Trophoblast cell (in vitro differentiated cells and primary cell): ENCODE measurements at regions not wholly inside any gene's neighbourhood (a gene's known extent, or its start where the extent isn't known, plus 50 kb on each side); places are given as distances from the start of the nearest gene placed in this dataset.
A peak's percentile ranks its signal among the peaks of the same experiment; 100 is the strongest.

Source experiments
- DNase-seq, 2 donors: peaks; one replicate each; pipeline ENCODE4 v3.0.0-alpha.2; 2016
- H2AFZ ChIP-seq: 2 replicates; pipeline ENCODE4 v1.6.1; 2013; ENCODE audit warnings: low read length, moderate library complexity, mild to moderate bottlenecking; ENCODE audit not compliant: insufficient read depth, poor library complexity
- H2AK5ac ChIP-seq: 2 replicates; pipeline ENCODE4 v1.6.1; 2013; ENCODE audit warnings: mild to moderate bottlenecking, low read length
- H2BK120ac ChIP-seq: 2 replicates; pipeline ENCODE4 v1.6.1; 2013; ENCODE audit warnings: low read length, mild to moderate bottlenecking, moderate library complexity; ENCODE audit not compliant: insufficient read depth, poor library complexity
- H2BK12ac ChIP-seq: 2 replicates; pipeline ENCODE4 v1.6.1; 2013; ENCODE audit warnings: mild to moderate bottlenecking, low read length, moderate library complexity
- H2BK5ac ChIP-seq: 2 replicates; pipeline ENCODE4 v1.6.1; 2013; ENCODE audit warnings: low read length, low read depth, moderate library complexity, mild to moderate bottlenecking; ENCODE audit not compliant: poor library complexity
- H3K14ac ChIP-seq: 2 replicates; pipeline ENCODE4 v1.6.1; 2013; ENCODE audit warnings: mild to moderate bottlenecking, low read length
- H3K18ac ChIP-seq: 2 replicates; pipeline ENCODE4 v1.6.1; 2013; ENCODE audit warnings: mild to moderate bottlenecking, low read length
- H3K23ac ChIP-seq: 2 replicates; pipeline ENCODE4 v1.6.1; 2013; ENCODE audit warnings: low read length
- H3K27ac ChIP-seq: 2 replicates; pipeline ENCODE4 v1.5.1; 2013; ENCODE audit warnings: low read depth, mild to moderate bottlenecking, inconsistent platforms, low read length, moderate library complexity
- H3K27me3 ChIP-seq: 2 replicates; pipeline ENCODE4 v1.6.1; 2013; ENCODE audit warnings: inconsistent platforms, mild to moderate bottlenecking, low read length, moderate library complexity; ENCODE audit not compliant: insufficient read depth
- H3K36me3 ChIP-seq, 2 experiments: 1 replicate in 1 of 2; 2 replicates in 1 of 2; pipeline ENCODE4 v1.6.1; 2013; ENCODE audit warnings: low read length in 2 of 2, mild to moderate bottlenecking in 2 of 2, moderate library complexity in 1 of 2; ENCODE audit not compliant: insufficient read depth in 2 of 2, control insufficient read depth in 1 of 2
- H3K4ac ChIP-seq: 2 replicates; pipeline ENCODE4 v1.6.1; 2013; ENCODE audit warnings: low read depth, mild to moderate bottlenecking, low read length, moderate library complexity
- H3K4me1 ChIP-seq, 2 experiments: 1 replicate in 1 of 2; 2 replicates in 1 of 2; pipeline ENCODE4 v1.6.1; 2013; ENCODE audit warnings: low read length in 2 of 2, mild to moderate bottlenecking in 2 of 2, moderate library complexity in 1 of 2; ENCODE audit not compliant: insufficient read depth in 2 of 2, control insufficient read depth in 1 of 2
- H3K4me2 ChIP-seq: 2 replicates; pipeline ENCODE4 v1.6.1; 2013; ENCODE audit warnings: inconsistent platforms, mild to moderate bottlenecking, low read length, moderate library complexity
- H3K4me3 ChIP-seq: 2 replicates; pipeline ENCODE4 v1.5.1; 2013; ENCODE audit warnings: mild to moderate bottlenecking, low read depth, low read length, inconsistent platforms
- H3K79me1 ChIP-seq: one replicate; pipeline ENCODE4 v1.6.1; 2013; ENCODE audit warnings: low read length
- H3K79me2 ChIP-seq: 2 replicates; pipeline ENCODE4 v1.6.1; 2013; ENCODE audit warnings: low read length, mild to moderate bottlenecking; ENCODE audit not compliant: control insufficient read depth, insufficient read depth, poor library complexity
- H3K9ac ChIP-seq: 2 replicates; pipeline ENCODE4 v1.6.1; 2013; ENCODE audit warnings: mild to moderate bottlenecking, low read length
- H3K9me3 ChIP-seq: 2 replicates; pipeline ENCODE4 v1.6.1; 2013; ENCODE audit warnings: low read depth, mild to moderate bottlenecking, control low read depth, inconsistent platforms, low read length; ENCODE audit not compliant: insufficient read depth
- H4K12ac ChIP-seq: 2 replicates; pipeline ENCODE4 v1.6.1; 2013; ENCODE audit warnings: low read depth, mild to moderate bottlenecking, low read length, moderate library complexity
- H4K8ac ChIP-seq: 2 replicates; pipeline ENCODE4 v1.6.1; 2013; ENCODE audit warnings: low read depth, mild to moderate bottlenecking, low read length, moderate library complexity
- H4K91ac ChIP-seq: one replicate; pipeline ENCODE4 v1.6.1; 2013; ENCODE audit warnings: low read depth, mild to moderate bottlenecking, low read length, moderate library complexity
- WGBS: extraction: QIAGEN DNeasy Blood & Tissue Kit; methylation state at CpG from one replicate; pipeline ENCODE4 v1.1.7; 2013; ENCODE audit warnings: missing lambda C conversion rate; ENCODE audit not compliant: insufficient read length, insufficient coverage; ENCODE audit errors: extremely low coverage; 5-methylcytosine and 5-hydroxymethylcytosine counted together

DNA sequence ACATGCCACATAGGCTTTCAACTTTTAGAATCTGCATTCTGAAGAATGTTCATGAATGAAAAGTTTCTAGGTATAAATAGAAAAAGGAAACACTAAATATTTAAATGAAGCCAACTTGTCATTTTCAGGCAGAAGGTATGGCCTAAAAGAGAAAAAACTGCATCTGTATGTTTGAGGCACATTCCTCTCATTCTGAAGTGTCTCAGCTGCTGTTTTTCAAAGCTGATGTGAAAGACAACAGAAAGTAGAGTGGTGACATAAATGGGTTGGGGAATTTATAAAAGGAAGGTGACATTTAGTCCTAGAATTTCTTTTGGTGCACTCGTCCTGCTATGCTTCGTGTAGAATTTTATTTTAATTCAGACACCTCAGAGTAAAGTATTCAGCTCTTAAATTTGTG, 539.6 kb upstream of the SLITRK5 start:
- Histone ChIP-seq H3K79me1 (no peaks in the 10 kb centered on the region), H2BK12ac (no peak overlapping the region), H4K91ac (no peak overlapping the region), H2BK5ac (no peak overlapping the region), H3K9ac (no peak overlapping the region), H3K4me3 (no peak overlapping the region), H2AK5ac (no peak overlapping the region), H3K23ac (no peak overlapping the region), H3K36me3 (no peaks in the 10 kb centered on the region), H4K12ac (no peak overlapping the region), H3K27ac (no peak overlapping the region), H2AFZ (no peak overlapping the region), H3K4me1 (peaks cover 0 to 2% of the 10 kb centered on the region in 2 experiments), H3K14ac (no peak overlapping the region), H3K79me2 (no peaks in the 10 kb centered on the region), H3K9me3 (no peaks in the 10 kb centered on the region), H3K4me2 (no peak overlapping the region), H4K8ac (no peak overlapping the region), H3K27me3 (no peaks in the 10 kb centered on the region), H2BK120ac (no peak overlapping the region), H3K4ac (no peak overlapping the region), H3K18ac (no peak overlapping the region)
- peak in 1 of 2 donors; percentile 8 for DNase-seq
- WGBS = no CpG with 5 or more reads among the region's 2 CpGs

DNA sequence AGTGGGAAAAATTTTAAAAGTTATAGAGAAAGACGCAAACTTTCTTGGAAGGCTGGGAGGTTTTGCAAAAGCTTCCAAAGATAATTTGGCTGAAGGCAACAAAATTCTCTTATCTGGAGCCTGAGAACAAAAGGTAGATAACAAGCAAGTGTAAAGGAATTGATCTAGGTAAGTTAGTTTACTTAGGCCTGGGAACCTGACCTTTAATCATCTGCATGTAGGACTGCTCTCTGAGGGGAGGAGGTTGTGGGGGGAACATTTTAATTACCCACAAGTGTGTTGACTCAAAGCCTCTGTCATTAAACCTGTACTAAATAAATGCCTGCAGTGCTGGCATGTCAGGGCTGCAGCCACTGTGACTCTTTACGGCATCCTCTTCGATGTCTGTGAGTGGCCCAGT, 532.3 kb upstream of the SLITRK5 start:
- H4K12ac ChIP-seq = no peak overlapping the region
- H4K91ac ChIP-seq = no peak overlapping the region
- no peak overlapping the region for H2AFZ ChIP-seq
- no peak overlapping the region for H3K27ac ChIP-seq
- H3K23ac ChIP-seq = no peak overlapping the region
- no peaks in the 10 kb centered on the region for H3K36me3 ChIP-seq
- no peak overlapping the region for H2BK12ac ChIP-seq
- H3K27me3 ChIP-seq = no peaks in the 10 kb centered on the region
- no peaks in the 10 kb centered on the region for H3K4me1 ChIP-seq
- no peak overlapping the region for H2BK5ac ChIP-seq
- no peak overlapping the region for H3K4me2 ChIP-seq
- no peak overlapping the region for H2AK5ac ChIP-seq
- no peak overlapping the region for H2BK120ac ChIP-seq
- no peak for DNase-seq
- no peak overlapping the region for H4K8ac ChIP-seq
- H3K9ac ChIP-seq = no peak overlapping the region
- H3K4me3 ChIP-seq = no peak overlapping the region
- H3K9me3 ChIP-seq = no peaks in the 10 kb centered on the region
- no peaks in the 10 kb centered on the region for H3K79me2 ChIP-seq
- no peaks in the 10 kb centered on the region for H3K79me1 ChIP-seq
- H3K18ac ChIP-seq = no peak overlapping the region
- H3K4ac ChIP-seq = no peak overlapping the region
- H3K14ac ChIP-seq = no peak overlapping the region
- no CpG with 5 or more reads among the region's 3 CpGs for WGBS

GRCh38 chr13:87147076-87147475, 524.1 kb upstream of the SLITRK5 start:
- Histone ChIP-seq H3K9ac (no peak overlapping the region), H2AFZ (no peak overlapping the region), H3K27me3 (no peaks in the 10 kb centered on the region), H3K4ac (no peak overlapping the region), H4K12ac (no peak overlapping the region), H3K79me1 (no peaks in the 10 kb centered on the region), H3K36me3 (no peaks in the 10 kb centered on the region), H2AK5ac (no peak overlapping the region), H2BK12ac (no peak overlapping the region), H3K4me1 (no peaks in the 10 kb centered on the region), H3K79me2 (no peaks in the 10 kb centered on the region), H4K8ac (no peak overlapping the region), H3K4me3 (no peak overlapping the region), H3K27ac (no peak overlapping the region), H3K23ac (no peak overlapping the region), H4K91ac (no peak overlapping the region), H2BK120ac (no peak overlapping the region), H3K18ac (no peak overlapping the region), H3K14ac (no peak overlapping the region), H3K9me3 (no peaks in the 10 kb centered on the region), H3K4me2 (no peak overlapping the region), H2BK5ac (no peak overlapping the region)
- DNase-seq = no peak

DNA sequence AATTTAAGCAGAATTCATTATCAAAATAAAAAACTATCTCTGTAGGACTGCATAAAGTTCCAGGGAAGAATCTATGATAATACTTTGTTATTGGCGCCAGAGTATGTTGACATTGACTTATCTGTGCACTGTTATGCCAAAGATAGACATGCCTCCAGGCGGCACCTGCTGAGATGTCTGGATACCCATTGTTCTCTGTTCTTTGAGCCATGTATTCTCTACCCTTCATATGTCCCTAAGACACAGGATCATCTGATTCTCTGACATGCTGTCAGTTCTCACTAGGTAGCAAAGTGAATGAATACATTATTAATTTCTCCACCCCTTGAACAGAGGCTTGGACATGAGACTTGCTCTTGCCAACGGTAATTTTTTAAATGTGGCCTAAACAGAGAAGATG, 517.8 kb upstream of the SLITRK5 start:
- no CpG with 5 or more reads among the region's 3 CpGs for WGBS
- H4K8ac ChIP-seq = no peak overlapping the region

More for the DNA sequence above, 517.8 kb upstream of the SLITRK5 start:
- no peak overlapping the region for H3K27ac ChIP-seq
- no peaks in the 10 kb centered on the region for H3K27me3 ChIP-seq
- no peak for DNase-seq
- H2BK5ac ChIP-seq = no peak overlapping the region
- no peaks in the 10 kb centered on the region for H3K4me1 ChIP-seq
- no peak overlapping the region for H3K4ac ChIP-seq
- H2AFZ ChIP-seq = no peak overlapping the region
- H3K79me1 ChIP-seq = no peaks in the 10 kb centered on the region
- no peaks in the 10 kb centered on the region for H3K36me3 ChIP-seq
- H2AK5ac ChIP-seq = no peak overlapping the region
- H3K18ac ChIP-seq = no peak overlapping the region
- no peak overlapping the region for H4K91ac ChIP-seq
- H3K14ac ChIP-seq = no peak overlapping the region
- H3K4me3 ChIP-seq = no peak overlapping the region
- H3K9me3 ChIP-seq = no peaks in the 10 kb centered on the region
- H2BK120ac ChIP-seq = no peak overlapping the region
- H3K4me2 ChIP-seq = no peak overlapping the region
- H4K12ac ChIP-seq = no peak overlapping the region
- H3K23ac ChIP-seq = no peak overlapping the region
- H3K79me2 ChIP-seq = no peaks in the 10 kb centered on the region
- H2BK12ac ChIP-seq = no peak overlapping the region
- no peak overlapping the region for H3K9ac ChIP-seq
